ENCODE measurements at regions not wholly inside any gene's neighbourhood (a gene's known extent, or its start where the extent isn't known, plus 50 kb on each side); places are given as distances from the start of the nearest gene placed in this dataset.
A peak's percentile ranks its signal among the peaks of the same experiment; 100 is the strongest.
"Not testable (repeated sequence)": the region's sequence is repeated elsewhere in the genome, so short reads cannot be mapped to it uniquely, and the experiment has no call there.

GRCh38 chr2:78154586-78154985, 632.4 kb upstream of the LRRTM4 start:
- no peak for DNase-seq

GRCh38 chr2:78162202-78162601, 640.0 kb upstream of the LRRTM4 start:
- no peak for DNase-seq

GRCh38 chr2:78172157-78172556, 650.0 kb upstream of the LRRTM4 start:
- not testable (repeated sequence) for DNase-seq

- no peak for DNase-seq
Measured at GRCh38 chr2:78175645-78176044, 653.5 kb upstream of the LRRTM4 start.

- DNase-seq, result no peak
Measured at GRCh38 chr2:78201064-78201575, 678.9 kb upstream of the LRRTM4 start.

- DNase-seq, result no peak
Measured at GRCh38 chr2:78202366-78202765, 680.2 kb upstream of the LRRTM4 start.

- DNase-seq, result no peak
Measured at GRCh38 chr2:78202986-78203670, 681.0 kb upstream of the LRRTM4 start.

GRCh38 chr2:78218066-78218465, 695.9 kb upstream of the LRRTM4 start:
- no peak for DNase-seq

- DNase-seq, result no peak
Measured at GRCh38 chr2:78237704-78238103, 715.5 kb upstream of the LRRTM4 start.

GRCh38 chr2:78245394-78246135, 723.4 kb upstream of the LRRTM4 start:
- no peak for DNase-seq

- DNase-seq, result no peak
Measured at GRCh38 chr2:78251708-78252107, 729.5 kb upstream of the LRRTM4 start.

- DNase-seq, result no peak
Measured at GRCh38 chr2:78260861-78261260, 738.7 kb upstream of the LRRTM4 start.

GRCh38 chr2:78261454-78261853, 739.3 kb upstream of the LRRTM4 start:
- no peak for DNase-seq

GRCh38 chr2:78262089-78262488, 739.9 kb upstream of the LRRTM4 start:
- DNase-seq, result not testable (repeated sequence)

GRCh38 chr2:78262713-78263375, 740.7 kb upstream of the LRRTM4 start:
- DNase-seq, result no peak

- DNase-seq, result no peak
Measured at GRCh38 chr2:78263571-78263970, 741.4 kb upstream of the LRRTM4 start.

- no peak for DNase-seq
Measured at GRCh38 chr2:78264130-78264529, 742.0 kb upstream of the LRRTM4 start.

GRCh38 chr2:78281164-78281563, 744.3 kb upstream of the REG3G start:
- no peak for DNase-seq

GRCh38 chr2:78290581-78291214, 734.8 kb upstream of the REG3G start:
- no peak for DNase-seq

- DNase-seq, result no peak
Measured at GRCh38 chr2:78293768-78294167, 731.7 kb upstream of the REG3G start.

- DNase-seq, result no peak
Measured at GRCh38 chr2:78301166-78301789, 724.2 kb upstream of the REG3G start.

GRCh38 chr2:78304678-78305077, 720.8 kb upstream of the REG3G start:
- peak; percentile 55 for DNase-seq

GRCh38 chr2:78309460-78309859, 716.0 kb upstream of the REG3G start:
- DNase-seq, result no peak

Measured in NCI-H345 (cell line).